ENCODE measurements at regions not wholly inside any gene's neighbourhood (a gene's known extent, or its start where the extent isn't known, plus 50 kb on each side); places are given as distances from the start of the nearest gene placed in this dataset.
A peak's percentile ranks its signal among the peaks of the same experiment; 100 is the strongest.

GRCh38 chr16:51357839-51358238 lies 206.8 kb upstream of the SALL1 start:
- Histone ChIP-seq H3K4me2 (ENCODE audit: insufficient read depth, low read length, poor library complexity, severe bottlenecking) (no peak overlapping the region), H2AK5ac (ENCODE audit: low read depth, low read length) (no peak overlapping the region), H3K4ac (ENCODE audit: low read length) (no peak overlapping the region), H3K23ac (ENCODE audit: low read depth, low read length, poor library complexity) (no peak overlapping the region), H2BK12ac (ENCODE audit: low read length) (no peak overlapping the region), H2BK120ac (ENCODE audit: low read depth, low read length) (no peak overlapping the region), H3K36me3 (replicated peaks in 1 of 2; ENCODE audit: control insufficient read depth in 2 of 2, insufficient read depth in 2 of 2, low read length in 2 of 2) (no peaks in the 10 kb centered on the region), H3K9ac (ENCODE audit: low read depth, low read length, poor library complexity) (no peak overlapping the region), H4K8ac (ENCODE audit: low read depth, low read length) (no peak overlapping the region), H4K91ac (ENCODE audit: low read depth, low read length, poor library complexity) (no peak overlapping the region), H3K27me3 (ENCODE audit: control insufficient read depth in 3 of 3, insufficient read depth in 3 of 3, low read depth in 1 of 3, low read length in 3 of 3) (no peaks in the 10 kb centered on the region), H3K27ac (replicated peaks; ENCODE audit: low read length) (peak overlapping the region; percentile 1), H2BK15ac (ENCODE audit: low read length) (no peak overlapping the region), H3K9me3 (replicated peaks in 1 of 2; ENCODE audit: control insufficient read depth in 2 of 2, insufficient read depth in 1 of 2, low read depth in 1 of 2, low read length in 2 of 2) (peaks cover 0 to 12% of the 10 kb centered on the region in 2 donors), H3K79me1 (ENCODE audit: low read depth, low read length) (no peaks in the 10 kb centered on the region), H2BK5ac (ENCODE audit: low read length) (no peak overlapping the region), H3K4me1 (ENCODE audit: control insufficient read depth in 2 of 2, insufficient read depth in 1 of 2, low read depth in 1 of 2, low read length in 2 of 2) (peaks cover 15 to 37% of the 10 kb centered on the region in 2 donors), H3K18ac (ENCODE audit: low read length) (no peak overlapping the region), H3K4me3 (ENCODE audit: low read length in 2 of 2) (no peak overlapping the region), H3K14ac (ENCODE audit: low read length) (no peak overlapping the region), H2AFZ (ENCODE audit: low read length) (no peak overlapping the region)
- no peak for DNase-seq (ENCODE audit: low spot score)

- no peak overlapping the region for H3K27ac ChIP-seq (replicated peaks; ENCODE audit: low read length)
- peaks cover 15 to 37% of the 10 kb centered on the region in 2 donors for H3K4me1 ChIP-seq (ENCODE audit: control insufficient read depth in 2 of 2, insufficient read depth in 1 of 2, low read depth in 1 of 2, low read length in 2 of 2)
- H3K4me2 ChIP-seq (ENCODE audit: insufficient read depth, low read length, poor library complexity, severe bottlenecking): no peak overlapping the region
- H3K9ac ChIP-seq (ENCODE audit: low read depth, low read length, poor library complexity): no peak overlapping the region
- H4K91ac ChIP-seq (ENCODE audit: low read depth, low read length, poor library complexity): no peak overlapping the region
- no peak overlapping the region for H3K4me3 ChIP-seq (ENCODE audit: low read length in 2 of 2)
- H3K23ac ChIP-seq (ENCODE audit: low read depth, low read length, poor library complexity): no peak overlapping the region
- no peak overlapping the region for H3K4ac ChIP-seq (ENCODE audit: low read length)
- no peak overlapping the region for H3K18ac ChIP-seq (ENCODE audit: low read length)
- no peak overlapping the region for H4K8ac ChIP-seq (ENCODE audit: low read depth, low read length)
- no peak overlapping the region for H2AFZ ChIP-seq (ENCODE audit: low read length)
- no peaks in the 10 kb centered on the region for H3K27me3 ChIP-seq (ENCODE audit: control insufficient read depth in 3 of 3, insufficient read depth in 3 of 3, low read depth in 1 of 3, low read length in 3 of 3)
- no peak overlapping the region for H2BK120ac ChIP-seq (ENCODE audit: low read depth, low read length)
- WGBS, 2 donors (ENCODE audit: extremely low coverage in 2 of 2, insufficient read length in 2 of 2, insufficient replicate concordance in 1 of 2): no CpG with 5 or more reads among the region's 6 CpGs
- H2BK12ac ChIP-seq (ENCODE audit: low read length): no peak overlapping the region
- H2AK5ac ChIP-seq (ENCODE audit: low read depth, low read length): no peak overlapping the region
- no peaks in the 10 kb centered on the region for H3K79me1 ChIP-seq (ENCODE audit: low read depth, low read length)
- no peak for DNase-seq (ENCODE audit: low spot score)
- no peak overlapping the region for H2BK5ac ChIP-seq (ENCODE audit: low read length)
- no peak overlapping the region for H3K14ac ChIP-seq (ENCODE audit: low read length)
- H3K9me3 ChIP-seq (replicated peaks in 1 of 2; ENCODE audit: control insufficient read depth in 2 of 2, insufficient read depth in 1 of 2, low read depth in 1 of 2, low read length in 2 of 2): peaks cover 0 to 12% of the 10 kb centered on the region in 2 donors
- no peak overlapping the region for H2BK15ac ChIP-seq (ENCODE audit: low read length)
- H3K36me3 ChIP-seq (replicated peaks in 1 of 2; ENCODE audit: control insufficient read depth in 2 of 2, insufficient read depth in 2 of 2, low read length in 2 of 2): no peaks in the 10 kb centered on the region
Measured at GRCh38 chr16:51355875-51356274, 204.8 kb upstream of the SALL1 start.

GRCh38 chr16:51355195-51355594 lies 204.1 kb upstream of the SALL1 start:
- no CpG with 5 or more reads among the region's 6 CpGs for WGBS, 2 donors (ENCODE audit: extremely low coverage in 2 of 2, insufficient read length in 2 of 2, insufficient replicate concordance in 1 of 2)
- H3K18ac ChIP-seq (ENCODE audit: low read length): no peak overlapping the region

GRCh38 chr16:51353055-51353454 lies 202.0 kb upstream of the SALL1 start:
- H3K18ac ChIP-seq (ENCODE audit: low read length): no peak overlapping the region
- H3K27ac ChIP-seq (replicated peaks; ENCODE audit: low read length): no peak overlapping the region
- no CpG with 5 or more reads among the region's 3 CpGs for WGBS, 2 donors (ENCODE audit: extremely low coverage in 2 of 2, insufficient read length in 2 of 2, insufficient replicate concordance in 1 of 2)
- no peak overlapping the region for H3K14ac ChIP-seq (ENCODE audit: low read length)
- H3K23ac ChIP-seq (ENCODE audit: low read depth, low read length, poor library complexity): no peak overlapping the region
- no peaks in the 10 kb centered on the region for H3K27me3 ChIP-seq (ENCODE audit: control insufficient read depth in 3 of 3, insufficient read depth in 3 of 3, low read depth in 1 of 3, low read length in 3 of 3)
- no peak overlapping the region for H4K8ac ChIP-seq (ENCODE audit: low read depth, low read length)
- no peak overlapping the region for H2BK12ac ChIP-seq (ENCODE audit: low read length)
- H3K36me3 ChIP-seq (replicated peaks in 1 of 2; ENCODE audit: control insufficient read depth in 2 of 2, insufficient read depth in 2 of 2, low read length in 2 of 2): no peaks in the 10 kb centered on the region
- no peak overlapping the region for H3K4me3 ChIP-seq (ENCODE audit: low read length in 2 of 2)
- H2BK15ac ChIP-seq (ENCODE audit: low read length): no peak overlapping the region
- no peak overlapping the region for H2BK5ac ChIP-seq (ENCODE audit: low read length)
- H4K91ac ChIP-seq (ENCODE audit: low read depth, low read length, poor library complexity): no peak overlapping the region
- no peaks in the 10 kb centered on the region for H3K79me1 ChIP-seq (ENCODE audit: low read depth, low read length)
- no peak overlapping the region for H3K4ac ChIP-seq (ENCODE audit: low read length)
- H3K4me1 ChIP-seq (ENCODE audit: control insufficient read depth in 2 of 2, insufficient read depth in 1 of 2, low read depth in 1 of 2, low read length in 2 of 2): peaks cover 9 to 18% of the 10 kb centered on the region in 2 donors
- no peak for DNase-seq (ENCODE audit: low spot score)
- no peak overlapping the region for H2AFZ ChIP-seq (ENCODE audit: low read length)
- no peak overlapping the region for H2AK5ac ChIP-seq (ENCODE audit: low read depth, low read length)
- H2BK120ac ChIP-seq (ENCODE audit: low read depth, low read length): no peak overlapping the region
- no peak overlapping the region for H3K4me2 ChIP-seq (ENCODE audit: insufficient read depth, low read length, poor library complexity, severe bottlenecking)
- H3K9me3 ChIP-seq (replicated peaks in 1 of 2; ENCODE audit: control insufficient read depth in 2 of 2, insufficient read depth in 1 of 2, low read depth in 1 of 2, low read length in 2 of 2): peaks cover 0 to 12% of the 10 kb centered on the region in 2 donors
- H3K9ac ChIP-seq (ENCODE audit: low read depth, low read length, poor library complexity): no peak overlapping the region

More at GRCh38 chr16:51355195-51355594, 204.1 kb upstream of the SALL1 start:
- Histone ChIP-seq H3K27me3 (ENCODE audit: control insufficient read depth in 3 of 3, insufficient read depth in 3 of 3, low read depth in 1 of 3, low read length in 3 of 3) (no peaks in the 10 kb centered on the region), H2AFZ (ENCODE audit: low read length) (no peak overlapping the region), H3K79me1 (ENCODE audit: low read depth, low read length) (no peaks in the 10 kb centered on the region), H3K4ac (ENCODE audit: low read length) (no peak overlapping the region), H3K4me2 (ENCODE audit: insufficient read depth, low read length, poor library complexity, severe bottlenecking) (no peak overlapping the region), H3K23ac (ENCODE audit: low read depth, low read length, poor library complexity) (no peak overlapping the region), H2AK5ac (ENCODE audit: low read depth, low read length) (no peak overlapping the region), H4K8ac (ENCODE audit: low read depth, low read length) (no peak overlapping the region), H3K36me3 (replicated peaks in 1 of 2; ENCODE audit: control insufficient read depth in 2 of 2, insufficient read depth in 2 of 2, low read length in 2 of 2) (no peaks in the 10 kb centered on the region), H2BK12ac (ENCODE audit: low read length) (no peak overlapping the region), H3K27ac (replicated peaks; ENCODE audit: low read length) (no peak overlapping the region), H3K4me1 (ENCODE audit: control insufficient read depth in 2 of 2, insufficient read depth in 1 of 2, low read depth in 1 of 2, low read length in 2 of 2) (peaks cover 15 to 33% of the 10 kb centered on the region in 2 donors), H2BK120ac (ENCODE audit: low read depth, low read length) (no peak overlapping the region), H3K9me3 (replicated peaks in 1 of 2; ENCODE audit: control insufficient read depth in 2 of 2, insufficient read depth in 1 of 2, low read depth in 1 of 2, low read length in 2 of 2) (peaks cover 0 to 12% of the 10 kb centered on the region in 2 donors), H4K91ac (ENCODE audit: low read depth, low read length, poor library complexity) (no peak overlapping the region), H3K9ac (ENCODE audit: low read depth, low read length, poor library complexity) (no peak overlapping the region), H3K14ac (ENCODE audit: low read length) (no peak overlapping the region), H3K4me3 (ENCODE audit: low read length in 2 of 2) (no peak overlapping the region), H2BK5ac (ENCODE audit: low read length) (no peak overlapping the region), H2BK15ac (ENCODE audit: low read length) (no peak overlapping the region)
- no peak for DNase-seq (ENCODE audit: low spot score)

Data from neuronal stem cell (in vitro differentiated cells).